HepG2 (cell line): ENCODE measurements at regions not wholly inside any gene's neighbourhood (a gene's known extent, or its start where the extent isn't known, plus 50 kb on each side); places are given as distances from the start of the nearest gene placed in this dataset.

ENCODE experiments used
- ARNT ChIP-seq: fragments of 450-650 bp; IDR thresholded peaks from 2 replicates; pipeline ENCODE4 v1.6.1; 2017
- ARNTL ChIP-seq: sonication (generic); formaldehyde crosslinking; IDR thresholded peaks from 2 replicates; pipeline ENCODE4 v1.4.0; 2020; ENCODE audit warnings: mild to moderate bottlenecking, missing genetic modification reagents
- EHMT2 ChIP-seq: fragments of 200-600 bp; sonication (generic); IDR thresholded peaks from 2 replicates; pipeline ENCODE4 v1.7.0; 2017; ENCODE audit warnings: antibody characterized with exemption, low read depth, low read length, borderline replicate concordance
- ESRRA ChIP-seq: sonication (generic); formaldehyde crosslinking; IDR thresholded peaks from 2 replicates; pipeline ENCODE4 v1.5.1; 2020; ENCODE audit warnings: mild to moderate bottlenecking, low read depth, missing genetic modification reagents
- NFE2 ChIP-seq: sonication (generic); formaldehyde crosslinking; IDR thresholded peaks from 2 replicates; pipeline ENCODE4 v1.4.0; 2020; ENCODE audit warnings: missing genetic modification reagents
- SUZ12 ChIP-seq: fragments of 150-350 bp; IDR thresholded peaks from 2 replicates; pipeline ENCODE4 v1.6.1; 2014; ENCODE audit warnings: low read depth, low read length
- USF2 ChIP-seq, 2 experiments: sonication (generic) in 1 of 2; formaldehyde crosslinking in 1 of 2; IDR thresholded peaks; 2 replicates each; pipeline versions ENCODE4 v1.5.1 to v1.6.1; 2011 to 2020; ENCODE audit warnings: borderline replicate concordance in 1 of 2, low read depth in 1 of 2, low read length in 1 of 2, mild to moderate bottlenecking in 1 of 2, missing genetic modification reagents in 1 of 2, moderate library complexity in 1 of 2
- YY1 ChIP-seq: IDR thresholded peaks from 2 replicates; pipeline ENCODE4 v1.6.1; 2011; ENCODE audit warnings: low read length, low read depth, moderate library complexity, mild to moderate bottlenecking; ENCODE audit not compliant: insufficient read depth, insufficient replicate concordance
- ZBTB34 ChIP-seq: sonication (generic); formaldehyde crosslinking; IDR thresholded peaks from 2 replicates; pipeline ENCODE4 v1.8.0; 2022; ENCODE audit warnings: mild to moderate bottlenecking, missing genetic modification reagents
- ZNF160 ChIP-seq: sonication (generic); formaldehyde crosslinking; IDR thresholded peaks from 2 replicates; pipeline ENCODE4 v1.8.0; 2022; ENCODE audit warnings: mild to moderate bottlenecking, inconsistent platforms, missing genetic modification reagents
- ZNF282 ChIP-seq: fragments of 450-650 bp; IDR thresholded peaks from 2 replicates; pipeline ENCODE4 v1.6.1; 2018; ENCODE audit not compliant: partially characterized antibody
- ZNF432 ChIP-seq: sonication (generic); formaldehyde crosslinking; IDR thresholded peaks from 2 replicates; pipeline ENCODE4 v1.5.0; 2020; ENCODE audit warnings: missing genetic modification reagents, mild to moderate bottlenecking, borderline replicate concordance
- TF ChIP-seq, protein P1 (sequence below): sonication (generic); formaldehyde crosslinking; IDR thresholded peaks from 2 replicates; pipeline ENCODE4 v1.5.0; 2020; ENCODE audit warnings: mild to moderate bottlenecking, missing genetic modification reagents, moderate library complexity
- TF ChIP-seq, protein P2 (sequence below): sonication (generic); formaldehyde crosslinking; IDR thresholded peaks from 2 replicates; pipeline ENCODE4 v1.4.0; 2020; ENCODE audit warnings: missing genetic modification reagents

- TF ChIP-seq ESRRA (CRISPR knock-in tag), result no peak
- TF ChIP-seq YY1, result no peak
- no peak for TF ChIP-seq ZNF432 (CRISPR knock-in tag)
- TF ChIP-seq USF2 (IDR thresholded peaks at IDR 0.05; ENCODE audit: low read depth, low read length), result no peak
- no peak for TF ChIP-seq USF2 (CRISPR knock-in tag; IDR thresholded peaks at IDR 0.05; ENCODE audit: borderline replicate concordance)
- no peak for TF ChIP-seq ARNTL (CRISPR knock-in tag)
- no peak for TF ChIP-seq ZNF282
- TF ChIP-seq, protein P1, sequence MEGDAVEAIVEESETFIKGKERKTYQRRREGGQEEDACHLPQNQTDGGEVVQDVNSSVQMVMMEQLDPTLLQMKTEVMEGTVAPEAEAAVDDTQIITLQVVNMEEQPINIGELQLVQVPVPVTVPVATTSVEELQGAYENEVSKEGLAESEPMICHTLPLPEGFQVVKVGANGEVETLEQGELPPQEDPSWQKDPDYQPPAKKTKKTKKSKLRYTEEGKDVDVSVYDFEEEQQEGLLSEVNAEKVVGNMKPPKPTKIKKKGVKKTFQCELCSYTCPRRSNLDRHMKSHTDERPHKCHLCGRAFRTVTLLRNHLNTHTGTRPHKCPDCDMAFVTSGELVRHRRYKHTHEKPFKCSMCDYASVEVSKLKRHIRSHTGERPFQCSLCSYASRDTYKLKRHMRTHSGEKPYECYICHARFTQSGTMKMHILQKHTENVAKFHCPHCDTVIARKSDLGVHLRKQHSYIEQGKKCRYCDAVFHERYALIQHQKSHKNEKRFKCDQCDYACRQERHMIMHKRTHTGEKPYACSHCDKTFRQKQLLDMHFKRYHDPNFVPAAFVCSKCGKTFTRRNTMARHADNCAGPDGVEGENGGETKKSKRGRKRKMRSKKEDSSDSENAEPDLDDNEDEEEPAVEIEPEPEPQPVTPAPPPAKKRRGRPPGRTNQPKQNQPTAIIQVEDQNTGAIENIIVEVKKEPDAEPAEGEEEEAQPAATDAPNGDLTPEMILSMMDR, result no peak
- no peak for TF ChIP-seq EHMT2
- TF ChIP-seq, protein P2, sequence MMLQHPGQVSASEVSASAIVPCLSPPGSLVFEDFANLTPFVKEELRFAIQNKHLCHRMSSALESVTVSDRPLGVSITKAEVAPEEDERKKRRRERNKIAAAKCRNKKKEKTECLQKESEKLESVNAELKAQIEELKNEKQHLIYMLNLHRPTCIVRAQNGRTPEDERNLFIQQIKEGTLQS, result no peak
- no peak for TF ChIP-seq ARNT
- TF ChIP-seq NFE2 (CRISPR knock-in tag), result no peak
- TF ChIP-seq SUZ12, result no peak
- TF ChIP-seq ZBTB34 (CRISPR knock-in tag), result no peak
- no peak for TF ChIP-seq ZNF160 (CRISPR knock-in tag)
Measured at GRCh38 chr14:65993996-65994395, 492.2 kb upstream of the CCDC196 start.
